HG03066 (cell line): ENCODE measurements at regions not wholly inside any gene's neighbourhood (a gene's known extent, or its start where the extent isn't known, plus 50 kb on each side); places are given as distances from the start of the nearest gene placed in this dataset.
"Not testable (repeated sequence)": the region's sequence is repeated elsewhere in the genome, so short reads cannot be mapped to it uniquely, and the experiment has no call there.

Experiments
- ATAC-seq: cut with Tn5 transposase; IDR thresholded peaks from one replicate; pipeline ENCODE4 v1.9.1; 2021; ENCODE audit warnings: low read depth; ENCODE audit not compliant: unreplicated experiment

- no peak for ATAC-seq
Observed at GRCh38 chr4:45283352-45283751, 557.0 kb upstream of the GNPDA2 start.

GRCh38 chr4:45280121-45280520 is 553.8 kb upstream of the GNPDA2 start:
- no peak for ATAC-seq

GRCh38 chr4:45275862-45276261 is 549.5 kb upstream of the GNPDA2 start:
- ATAC-seq = no peak

- ATAC-seq = not testable (repeated sequence)
Observed at GRCh38 chr4:45248106-45248505, 521.8 kb upstream of the GNPDA2 start.

GRCh38 chr4:45241976-45242375 is 515.6 kb upstream of the GNPDA2 start:
- ATAC-seq = no peak

- no peak for ATAC-seq
Observed at GRCh38 chr4:45229206-45229605, 502.9 kb upstream of the GNPDA2 start.

- ATAC-seq = no peak
Observed at GRCh38 chr4:45215976-45216542, 489.7 kb upstream of the GNPDA2 start.

- ATAC-seq = not testable (repeated sequence)
Observed at GRCh38 chr4:45208476-45208875, 482.1 kb upstream of the GNPDA2 start.

- ATAC-seq = not testable (repeated sequence)
Observed at GRCh38 chr4:45207864-45208331, 481.5 kb upstream of the GNPDA2 start.

- not testable (repeated sequence) for ATAC-seq
Observed at GRCh38 chr4:45207241-45207863, 481.0 kb upstream of the GNPDA2 start.

- ATAC-seq = no peak
Observed at GRCh38 chr4:45199736-45200135, 473.4 kb upstream of the GNPDA2 start.

GRCh38 chr4:45188501-45188900 is 462.1 kb upstream of the GNPDA2 start:
- ATAC-seq = no peak

GRCh38 chr4:45186249-45186648 is 459.9 kb upstream of the GNPDA2 start:
- ATAC-seq = no peak

GRCh38 chr4:45183905-45184304 is 457.5 kb upstream of the GNPDA2 start:
- ATAC-seq = no peak

GRCh38 chr4:45172636-45173035 is 446.3 kb upstream of the GNPDA2 start:
- no peak for ATAC-seq

GRCh38 chr4:45160951-45161350 is 434.6 kb upstream of the GNPDA2 start:
- ATAC-seq = no peak

GRCh38 chr4:45155081-45155777 is 428.9 kb upstream of the GNPDA2 start:
- no peak for ATAC-seq

GRCh38 chr4:45147866-45148265 is 421.5 kb upstream of the GNPDA2 start:
- no peak for ATAC-seq

GRCh38 chr4:45131020-45131419 is 404.7 kb upstream of the GNPDA2 start:
- no peak for ATAC-seq

GRCh38 chr4:45122406-45122805 is 396.1 kb upstream of the GNPDA2 start:
- no peak for ATAC-seq

- no peak for ATAC-seq
Observed at GRCh38 chr4:45121426-45121975, 395.1 kb upstream of the GNPDA2 start.

GRCh38 chr4:45120163-45120562 is 393.8 kb upstream of the GNPDA2 start:
- ATAC-seq = no peak
